ENCODE measurements at regions not wholly inside any gene's neighbourhood (a gene's known extent, or its start where the extent isn't known, plus 50 kb on each side); places are given as distances from the start of the nearest gene placed in this dataset.

GRCh38 chr5:8299716-8300115 is 430.8 kb downstream of the MTRR start:
- FAIRE-seq (no peak), DNase-seq (ENCODE audit: low read depth, low spot score) (no peak), ATAC-seq (no peak)
- Histone ChIP-seq H3K9ac (ENCODE audit: control insufficient read depth, insufficient read depth, low read length) (no peak overlapping the region), H3K4me1 (ENCODE audit: control insufficient read depth, insufficient read depth, low read length) (no peaks in the 10 kb centered on the region), H3K9me3 (replicated peaks; ENCODE audit: control insufficient read depth, insufficient read depth, low read length) (no peaks in the 10 kb centered on the region), H3K4me2 (ENCODE audit: control insufficient read depth, insufficient read depth) (no peak overlapping the region), H3K79me2 (ENCODE audit: control insufficient read depth, insufficient read depth, low read length) (no peaks in the 10 kb centered on the region), H3K27me3 (replicated peaks in 1 of 2; ENCODE audit: control insufficient read depth in 2 of 2, insufficient read depth in 2 of 2, low read length in 1 of 2) (no peaks in the 10 kb centered on the region), H4K20me1 (ENCODE audit: control insufficient read depth, insufficient read depth) (no peaks in the 10 kb centered on the region), H2AFZ (ENCODE audit: control insufficient read depth, low read depth, low read length) (no peak overlapping the region), H3K4me3 (no peak overlapping the region), H3K27ac (ENCODE audit: control insufficient read depth, insufficient read depth) (no peak overlapping the region), H3K36me3 (ENCODE audit: control insufficient read depth in 2 of 2, insufficient read depth in 2 of 2, low read length in 1 of 2) (no peaks in the 10 kb centered on the region)
- CTCF ChIA-PET = interaction anchor here (0.7 kb wide), 1 partner anchor 1612 kb away, joined by 3 read pairs; no protein-coding TSS in a partner anchor
- POLR2A ChIA-PET = no interaction called here
- in situ Hi-C loops (cut with MboI) (no loop called here), intact Hi-C loops (cut with micrococcal nuclease; ENCODE audit: unreplicated experiment) (no loop called here)
- no TSS peak for BruUV-seq (replicated peaks)
- SMC1A ChIA-PET (ENCODE audit: uncharacterized antibody, unreplicated experiment) = interaction anchor here (0.6 to 0.7 kb wide), 2 partner anchors 17 to 20 kb away, joined by 3 read pairs; no protein-coding TSS in a partner anchor
- RAD21 ChIA-PET (ENCODE audit: unreplicated experiment) = no interaction called here
- WGBS (ENCODE audit: insufficient coverage, insufficient replicate concordance, low lambda C conversion rate, missing lambda C conversion rate) = 50% methylated on average over 1 of the region's 1 CpG
- TF ChIP-seq HDGF (IDR thresholded peaks at IDR 0.05) = no peak
- no peak for TF ChIP-seq SP1 (IDR thresholded peaks at IDR 0.05; ENCODE audit: low read depth, low read length)
- no peak for TF ChIP-seq BRCA1 (IDR thresholded peaks at IDR 0.05; ENCODE audit: low read depth, low read length)
- no peak for TF ChIP-seq ZBTB33 (IDR thresholded peaks at IDR 0.05)
- TF ChIP-seq SMC3 (IDR thresholded peaks at IDR 0.05; ENCODE audit: borderline replicate concordance, low read length) = no peak
- no peak for TF ChIP-seq CUX1 (IDR thresholded peaks at IDR 0.05; ENCODE audit: insufficient replicate concordance, low read depth, low read length)
- no peak for TF ChIP-seq MXI1 (IDR thresholded peaks at IDR 0.05; ENCODE audit: low read depth, low read length)
- TF ChIP-seq RBBP5 (conservative IDR thresholded peaks at IDR 0.05) = no peak
- TF ChIP-seq STAT3 (IDR thresholded peaks at IDR 0.05; ENCODE audit: low read depth, low read length) = no peak
- TF ChIP-seq SUZ12 (IDR thresholded peaks at IDR 0.05; ENCODE audit: unreplicated experiment) = no peak
- no peak for TF ChIP-seq E4F1 (IDR thresholded peaks at IDR 0.05; ENCODE audit: borderline replicate concordance, partially characterized antibody)
- no peak for TF ChIP-seq ATF3 (IDR thresholded peaks at IDR 0.05; ENCODE audit: borderline replicate concordance, extremely low read depth, low read depth, low read length)
- TF ChIP-seq PKNOX1 (IDR thresholded peaks at IDR 0.05) = no peak
- TF ChIP-seq POLR2A (IDR thresholded peaks at IDR 0.05; ENCODE audit: low read depth, low read length) = no peak
- no peak for TF ChIP-seq BCL11A (IDR thresholded peaks at IDR 0.05; ENCODE audit: low read depth, low read length)
- no peak for TF ChIP-seq CREM (IDR thresholded peaks at IDR 0.05; ENCODE audit: low read depth)

Data from GM12878 (cell line).